ENCODE measurements at regions not wholly inside any gene's neighbourhood (a gene's known extent, or its start where the extent isn't known, plus 50 kb on each side); places are given as distances from the start of the nearest gene placed in this dataset.

DNA sequence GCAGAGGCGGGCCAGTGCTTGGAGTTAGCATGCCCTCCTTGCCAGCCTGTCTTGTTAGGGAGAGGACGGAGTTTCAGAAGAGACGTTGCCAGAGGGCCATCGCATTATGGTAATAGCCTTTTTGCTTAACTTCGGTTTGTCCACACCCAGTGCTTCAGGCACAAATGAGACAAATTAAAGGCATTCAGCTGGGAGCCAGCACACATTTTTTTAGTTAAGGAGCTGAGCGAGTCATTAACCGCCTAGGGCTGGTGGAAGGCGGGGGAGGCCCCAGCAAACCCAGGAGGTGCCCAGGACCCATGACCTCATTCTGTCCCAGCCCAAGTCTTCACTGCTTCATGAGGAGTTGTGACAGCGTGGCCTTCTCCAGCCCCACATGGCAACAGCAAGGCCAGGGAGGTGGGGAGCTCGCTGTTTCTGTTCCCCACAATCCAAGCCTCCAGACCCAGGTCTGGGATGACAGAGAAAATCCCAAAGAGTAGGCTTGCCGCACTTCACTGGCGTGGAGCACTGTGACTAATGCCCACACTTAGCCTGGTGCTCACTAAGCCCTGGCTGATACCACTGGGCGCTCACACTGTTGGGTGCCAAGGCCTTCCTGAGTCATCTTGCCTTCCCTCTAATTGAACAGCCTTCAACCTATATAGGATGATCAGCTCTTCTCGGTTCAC, 237.1 kb downstream of the ANKRD60 start:
- Histone ChIP-seq H2AFZ (ENCODE audit: low read depth, low read length, poor library complexity, severe bottlenecking) (no peak overlapping the region), H3K9me3 (ENCODE audit: control insufficient read depth in 1 of 2, insufficient read depth in 1 of 2, low read depth in 1 of 2, low read length in 2 of 2) (no peaks in the 10 kb centered on the region), H3K36me3 (ENCODE audit: control insufficient read depth in 1 of 2, insufficient read depth in 2 of 2, low read length in 2 of 2) (no peaks in the 10 kb centered on the region), H3K4me1 (ENCODE audit: control insufficient read depth in 1 of 2, insufficient read depth in 2 of 2, low read length in 2 of 2) (peaks cover 0 to 8% of the 10 kb centered on the region in 2 experiments; a peak in 1 of 4 replicates), H3K27ac (ENCODE audit: low read depth, low read length) (no peak overlapping the region), H3K27me3 (ENCODE audit: insufficient read depth, low read length) (peaks cover 45% of the 10 kb centered on the region), H3K9ac (ENCODE audit: low read length) (no peak overlapping the region), H3K79me2 (ENCODE audit: insufficient read depth, low read length) (no peaks in the 10 kb centered on the region), H3K4me3 (replicated peaks in 1 of 2; ENCODE audit: low read depth in 1 of 2, low read length in 2 of 2) (no peak overlapping the region), H3K4me2 (ENCODE audit: low read length) (peak overlapping the region; percentile 5; the same call in 1 of the 2 replicates), H3K9me2 (ENCODE audit: insufficient read depth) (no peaks in the 10 kb centered on the region), H4K20me1 (ENCODE audit: insufficient read depth) (no peaks in the 10 kb centered on the region)
- ChIA-PET CTCF (no interaction called here), POLR2A (no interaction called here), RAD21 (ENCODE audit: low non-redundant PET in 1 of 2, low total read pairs in 2 of 2, uncharacterized antibody in 2 of 2, unreplicated experiment in 2 of 2) (no interaction called here)
- no peak for DNase-seq (ENCODE audit: low read depth, low spot score)
- intact Hi-C loops (cut with micrococcal nuclease), result no loop called here
- BruUV-seq (replicated peaks), result no TSS peak
- peak; percentile 54 for ATAC-seq
- TF ChIP-seq CBX3 (IDR thresholded peaks at IDR 0.05; ENCODE audit: low read depth) (no peak), POLR2A (IDR thresholded peaks at IDR 0.05; ENCODE audit: borderline replicate concordance, extremely low read depth, insufficient read depth, insufficient read length) (no peak), EGR1 (IDR thresholded peaks at IDR 0.05; ENCODE audit: low read depth) (no peak), POLR2AphosphoS5 (IDR thresholded peaks at IDR 0.05; ENCODE audit: low read depth, low read length) (no peak)
- TF ChIP-seq, protein P1, sequence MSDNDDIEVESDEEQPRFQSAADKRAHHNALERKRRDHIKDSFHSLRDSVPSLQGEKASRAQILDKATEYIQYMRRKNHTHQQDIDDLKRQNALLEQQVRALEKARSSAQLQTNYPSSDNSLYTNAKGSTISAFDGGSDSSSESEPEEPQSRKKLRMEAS (IDR thresholded peaks at IDR 0.05), result no peak

DNA sequence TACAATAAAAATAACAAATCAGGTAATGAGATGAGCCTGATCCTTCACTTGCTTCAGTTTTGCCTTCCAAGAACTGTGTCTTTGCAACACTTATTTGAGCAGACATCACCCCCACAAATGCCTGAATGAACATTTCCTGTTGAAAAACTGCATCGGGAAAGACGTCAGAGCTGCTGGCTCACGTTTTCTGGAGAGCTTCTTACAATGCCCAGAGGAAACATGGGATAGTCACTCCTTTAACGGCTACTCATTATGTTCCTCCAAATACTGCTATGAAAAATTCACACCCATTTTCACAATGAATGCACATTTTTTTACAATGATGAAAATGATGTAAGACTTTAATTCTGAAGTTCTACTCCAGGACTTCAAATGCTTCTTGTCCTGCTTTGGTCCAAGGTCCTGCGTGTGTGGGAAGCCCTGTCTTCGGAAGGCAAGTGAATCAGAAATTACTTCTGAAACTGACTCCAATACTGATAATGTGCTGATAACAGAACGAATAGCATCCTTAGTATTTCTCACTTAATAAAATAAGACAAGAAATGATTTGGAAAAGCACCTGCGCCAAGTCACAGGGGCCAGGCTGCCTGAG, 238.0 kb downstream of the ANKRD60 start:
- H3K9me2 ChIP-seq (ENCODE audit: insufficient read depth), result no peaks in the 10 kb centered on the region
- H2AFZ ChIP-seq (ENCODE audit: low read depth, low read length, poor library complexity, severe bottlenecking), result no peak overlapping the region
- H3K9me3 ChIP-seq (ENCODE audit: control insufficient read depth in 1 of 2, insufficient read depth in 1 of 2, low read depth in 1 of 2, low read length in 2 of 2), result no peaks in the 10 kb centered on the region
- POLR2A ChIA-PET, result no interaction called here
- H3K4me3 ChIP-seq (replicated peaks in 1 of 2; ENCODE audit: low read depth in 1 of 2, low read length in 2 of 2), result no peak overlapping the region
- no peaks in the 10 kb centered on the region for H3K79me2 ChIP-seq (ENCODE audit: insufficient read depth, low read length)
- peaks cover 0 to 8% of the 10 kb centered on the region in 2 experiments; a peak in 1 of 4 replicates for H3K4me1 ChIP-seq (ENCODE audit: control insufficient read depth in 1 of 2, insufficient read depth in 2 of 2, low read length in 2 of 2)
- H3K9ac ChIP-seq (ENCODE audit: low read length), result no peak overlapping the region
- no peak for ATAC-seq
- RAD21 ChIA-PET (ENCODE audit: low non-redundant PET in 1 of 2, low total read pairs in 2 of 2, uncharacterized antibody in 2 of 2, unreplicated experiment in 2 of 2), result no interaction called here
- no TSS peak for BruUV-seq (replicated peaks)
- intact Hi-C loops (cut with micrococcal nuclease), result no loop called here
- no peak for DNase-seq (ENCODE audit: low read depth, low spot score)
- TF ChIP-seq CEBPB (IDR thresholded peaks at IDR 0.05; ENCODE audit: low read depth), result no peak
- TF ChIP-seq ZFX (IDR thresholded peaks at IDR 0.05), result no peak
- TF ChIP-seq EGR1 (IDR thresholded peaks at IDR 0.05; ENCODE audit: low read depth), result no peak
- no peak for TF ChIP-seq TCF7L2 (IDR thresholded peaks at IDR 0.05; ENCODE audit: borderline replicate concordance, extremely low read depth, insufficient read depth, insufficient read length)
- no peak for TF ChIP-seq YY1 (IDR thresholded peaks at IDR 0.05; ENCODE audit: extremely low read depth, insufficient replicate concordance, low read depth, low read length)
- TF ChIP-seq EZH2 (IDR thresholded peaks at IDR 0.05), result no peak
- no peaks in the 10 kb centered on the region for H3K36me3 ChIP-seq (ENCODE audit: control insufficient read depth in 1 of 2, insufficient read depth in 2 of 2, low read length in 2 of 2)
- CTCF ChIA-PET, result no interaction called here
- H3K27me3 ChIP-seq (ENCODE audit: insufficient read depth, low read length), result peaks cover 44% of the 10 kb centered on the region
- no peaks in the 10 kb centered on the region for H4K20me1 ChIP-seq (ENCODE audit: insufficient read depth)
- H3K4me2 ChIP-seq (ENCODE audit: low read length), result no peak overlapping the region
- no peak overlapping the region for H3K27ac ChIP-seq (ENCODE audit: low read depth, low read length)

Data from HCT116 (cell line).